ENCODE measurements at regions not wholly inside any gene's neighbourhood (a gene's known extent, or its start where the extent isn't known, plus 50 kb on each side); places are given as distances from the start of the nearest gene placed in this dataset.

DNA sequence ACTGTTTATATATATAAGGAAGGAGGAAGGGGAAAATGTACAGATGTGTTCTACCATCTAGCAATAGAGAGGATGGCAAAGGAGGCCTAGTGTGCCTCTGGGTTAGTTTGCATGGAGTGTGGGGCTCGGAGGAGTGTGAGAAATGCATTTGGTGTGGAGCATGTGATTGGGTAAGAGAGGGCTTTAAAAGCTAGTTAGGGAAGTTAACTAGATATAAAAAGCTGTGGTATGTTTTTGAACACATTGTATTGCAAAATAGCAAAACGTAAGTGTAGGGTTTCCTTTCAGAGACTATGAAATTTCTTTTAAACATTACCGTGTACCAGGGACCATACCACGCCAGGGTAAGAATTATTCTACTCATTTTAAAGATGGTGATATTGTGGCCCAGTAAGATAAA lies 53.3 kb upstream of the STXBP6 start:
- Histone ChIP-seq H3K4me2 (no peak overlapping the region), H3K4me1 (no peaks in the 10 kb centered on the region), H3K27ac (no peak overlapping the region), H3K9me3 (no peaks in the 10 kb centered on the region), H3K4me3 (no peak overlapping the region)
- no peak for ATAC-seq
- no peak for DNase-seq (ENCODE audit: low read depth in 1 of 2, low spot score in 1 of 2)
- 49% methylated on average over 4 of the region's 4 CpGs for whole genome bisulfite sequencing (ENCODE audit: missing lambda C conversion rate)
- POLR2A ChIA-PET = no interaction called here
- FAIRE-seq = no peak
- CTCF ChIA-PET = interaction anchor here (2.0 kb wide), 1 partner anchor 30 kb away, joined by 6 read pairs; no protein-coding TSS in a partner anchor
- TF ChIP-seq, protein P1, sequence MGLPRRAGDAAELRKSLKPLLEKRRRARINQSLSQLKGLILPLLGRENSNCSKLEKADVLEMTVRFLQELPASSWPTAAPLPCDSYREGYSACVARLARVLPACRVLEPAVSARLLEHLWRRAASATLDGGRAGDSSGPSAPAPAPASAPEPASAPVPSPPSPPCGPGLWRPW (IDR thresholded peaks at IDR 0.05) = no peak
- TF ChIP-seq RARB (CRISPR knock-in tag; IDR thresholded peaks at IDR 0.05) (no peak), BHLHE40 (IDR thresholded peaks at IDR 0.05; ENCODE audit: low read depth, low read length) (no peak), FOSB (CRISPR knock-in tag; IDR thresholded peaks at IDR 0.05) (no peak), CBX8 (IDR thresholded peaks at IDR 0.05) (no peak)
- TF ChIP-seq, protein P2, sequence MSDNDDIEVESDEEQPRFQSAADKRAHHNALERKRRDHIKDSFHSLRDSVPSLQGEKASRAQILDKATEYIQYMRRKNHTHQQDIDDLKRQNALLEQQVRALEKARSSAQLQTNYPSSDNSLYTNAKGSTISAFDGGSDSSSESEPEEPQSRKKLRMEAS (IDR thresholded peaks at IDR 0.05) = no peak
- TF ChIP-seq, protein P3, sequence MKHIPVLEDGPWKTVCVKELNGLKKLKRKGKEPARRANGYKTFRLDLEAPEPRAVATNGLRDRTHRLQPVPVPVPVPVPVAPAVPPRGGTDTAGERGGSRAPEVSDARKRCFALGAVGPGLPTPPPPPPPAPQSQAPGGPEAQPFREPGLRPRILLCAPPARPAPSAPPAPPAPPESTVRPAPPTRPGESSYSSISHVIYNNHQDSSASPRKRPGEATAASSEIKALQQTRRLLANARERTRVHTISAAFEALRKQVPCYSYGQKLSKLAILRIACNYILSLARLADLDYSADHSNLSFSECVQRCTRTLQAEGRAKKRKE (CRISPR knock-in tag; IDR thresholded peaks at IDR 0.05; ENCODE audit: low read depth) = no peak

DNA sequence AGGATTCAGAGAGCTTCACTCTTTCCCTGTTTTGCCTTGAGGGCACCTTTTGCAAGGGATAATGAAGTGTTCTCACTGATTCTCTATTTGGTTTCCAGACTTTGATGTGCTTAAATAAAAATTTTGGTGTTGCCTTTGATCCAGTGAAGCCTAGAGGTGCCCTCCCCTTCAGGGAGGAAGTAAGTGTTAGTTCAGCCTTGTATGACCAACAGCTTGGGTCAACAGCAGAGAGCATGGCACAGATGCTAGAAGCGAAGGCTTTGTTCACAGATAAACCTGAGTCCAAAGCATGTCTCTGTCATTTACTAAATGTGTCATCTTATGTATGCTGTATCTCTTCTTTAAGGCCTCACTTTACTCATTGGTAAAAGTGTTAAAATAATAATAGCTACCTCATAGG lies 52.8 kb upstream of the STXBP6 start:
- H3K4me3 ChIP-seq = no peak overlapping the region
- no peak for DNase-seq (ENCODE audit: low read depth in 1 of 2, low spot score in 1 of 2)
- TF ChIP-seq, protein P3 (CRISPR knock-in tag; IDR thresholded peaks at IDR 0.05; ENCODE audit: low read depth) = no peak
- no peak for TF ChIP-seq HOXB13 (CRISPR knock-in tag; IDR thresholded peaks at IDR 0.05; ENCODE audit: low read depth)
- no peak for TF ChIP-seq NFE2L2 (conservative IDR thresholded peaks at IDR 0.05; ENCODE audit: low read length)
- no peak for TF ChIP-seq MYC (IDR thresholded peaks at IDR 0.05; ENCODE audit: borderline replicate concordance, low read length)
- POLR2A ChIA-PET = no interaction called here
- no peak for FAIRE-seq
- no peak for ATAC-seq
- CTCF ChIA-PET = interaction anchor here (2.0 kb wide), 1 partner anchor 30 kb away, joined by 6 read pairs; no protein-coding TSS in a partner anchor
- H3K9me3 ChIP-seq = no peaks in the 10 kb centered on the region
- H3K4me1 ChIP-seq = no peaks in the 10 kb centered on the region
- no peak overlapping the region for H3K27ac ChIP-seq
- H3K4me2 ChIP-seq = no peak overlapping the region
- WGBS (ENCODE audit: missing lambda C conversion rate) = 60% methylated on average over 1 of the region's 1 CpG

DNA sequence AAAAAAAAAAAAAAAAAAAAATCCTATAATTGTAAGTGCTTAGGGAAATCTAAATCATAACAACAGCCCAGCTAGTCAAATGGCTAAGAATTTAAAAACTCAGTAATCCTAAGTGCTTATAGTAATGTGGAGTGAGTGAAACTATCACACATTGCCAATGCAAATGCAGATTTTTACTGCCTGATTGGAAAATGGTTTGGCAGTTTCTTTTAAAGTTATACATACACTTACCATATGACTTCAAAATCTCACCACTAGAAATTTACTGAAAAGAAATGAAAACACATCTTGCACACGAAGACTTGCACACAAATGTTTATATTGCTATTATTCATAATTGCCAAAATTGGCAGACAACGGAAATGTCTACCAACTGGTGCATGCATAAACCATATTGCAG lies 51.3 kb upstream of the STXBP6 start:
- H3K4me3 ChIP-seq = no peak overlapping the region
- ATAC-seq (no peak), DNase-seq (ENCODE audit: low read depth in 1 of 2, low spot score in 1 of 2) (no peak), FAIRE-seq (no peak)
- CTCF ChIA-PET = interaction anchor here (0.7 kb wide), 1 partner anchor 9 kb away, joined by 3 read pairs; no protein-coding TSS in a partner anchor
- H3K27ac ChIP-seq = no peak overlapping the region
- no peaks in the 10 kb centered on the region for H3K4me1 ChIP-seq
- no peak overlapping the region for H3K4me2 ChIP-seq
- 8% methylated on average over 2 of the region's 2 CpGs for WGBS (ENCODE audit: missing lambda C conversion rate)
- no peaks in the 10 kb centered on the region for H3K9me3 ChIP-seq
- no peak for TF ChIP-seq RARB (CRISPR knock-in tag; IDR thresholded peaks at IDR 0.05)
- no peak for TF ChIP-seq ZNF302 (CRISPR knock-in tag; IDR thresholded peaks at IDR 0.05)
- TF ChIP-seq GATA3 (IDR thresholded peaks at IDR 0.05; ENCODE audit: borderline replicate concordance) = no peak
- TF ChIP-seq, protein P4, sequence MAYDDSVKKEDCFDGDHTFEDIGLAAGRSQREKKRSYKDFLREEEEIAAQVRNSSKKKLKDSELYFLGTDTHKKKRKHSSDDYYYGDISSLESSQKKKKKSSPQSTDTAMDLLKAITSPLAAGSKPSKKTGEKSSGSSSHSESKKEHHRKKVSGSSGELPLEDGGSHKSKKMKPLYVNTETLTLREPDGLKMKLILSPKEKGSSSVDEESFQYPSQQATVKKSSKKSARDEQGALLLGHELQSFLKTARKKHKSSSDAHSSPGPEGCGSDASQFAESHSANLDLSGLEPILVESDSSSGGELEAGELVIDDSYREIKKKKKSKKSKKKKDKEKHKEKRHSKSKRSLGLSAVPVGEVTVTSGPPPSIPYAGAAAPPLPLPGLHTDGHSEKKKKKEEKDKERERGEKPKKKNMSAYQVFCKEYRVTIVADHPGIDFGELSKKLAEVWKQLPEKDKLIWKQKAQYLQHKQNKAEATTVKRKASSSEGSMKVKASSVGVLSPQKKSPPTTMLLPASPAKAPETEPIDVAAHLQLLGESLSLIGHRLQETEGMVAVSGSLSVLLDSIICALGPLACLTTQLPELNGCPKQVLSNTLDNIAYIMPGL (CRISPR knock-in tag; IDR thresholded peaks at IDR 0.05; ENCODE audit: borderline replicate concordance) = no peak
- POLR2A ChIA-PET = no interaction called here

Small RNAs in the stretch of these regions (small RNA-seq; reads per million reads assigned to genes)
- gene HMGN2P6 = 0 reads per million in 6 experiments
